Neural cell (in vitro differentiated cells): ENCODE measurements at regions not wholly inside any gene's neighbourhood (a gene's known extent, or its start where the extent isn't known, plus 50 kb on each side); places are given as distances from the start of the nearest gene placed in this dataset.

ENCODE experiments used
- EP300 ChIP-seq: fragments of 450-650 bp; conservative IDR thresholded peaks from 2 replicates; pipeline ENCODE4 v1.6.1; 2014; ENCODE audit warnings: antibody characterized with exemption, mild to moderate bottlenecking, moderate library complexity; ENCODE audit not compliant: poor library complexity, severe bottlenecking
- MXI1 ChIP-seq: fragments of 450-650 bp; conservative IDR thresholded peaks from 2 replicates; pipeline ENCODE4 v1.6.1; 2014; ENCODE audit warnings: antibody characterized with exemption, mild to moderate bottlenecking; ENCODE audit not compliant: poor library complexity, severe bottlenecking
- POLR2AphosphoS5 ChIP-seq: IDR thresholded peaks from 2 replicates; pipeline ENCODE4 v1.6.1; 2012
- SMC3 ChIP-seq: fragments of 450-650 bp; conservative IDR thresholded peaks from 2 replicates; pipeline ENCODE4 v1.6.1; 2014; ENCODE audit warnings: antibody characterized with exemption, mild to moderate bottlenecking, moderate library complexity; ENCODE audit not compliant: poor library complexity
- TF ChIP-seq, protein P1 (sequence below): fragments of 450-650 bp; IDR thresholded peaks from 2 replicates; pipeline ENCODE4 v1.5.1; 2014; ENCODE audit warnings: antibody characterized with exemption, mild to moderate bottlenecking, moderate library complexity; ENCODE audit not compliant: poor library complexity, severe bottlenecking
- TF ChIP-seq, protein P2 (sequence below): IDR thresholded peaks from 2 replicates; pipeline ENCODE4 v1.6.1; 2012; ENCODE audit warnings: borderline replicate concordance

DNA sequence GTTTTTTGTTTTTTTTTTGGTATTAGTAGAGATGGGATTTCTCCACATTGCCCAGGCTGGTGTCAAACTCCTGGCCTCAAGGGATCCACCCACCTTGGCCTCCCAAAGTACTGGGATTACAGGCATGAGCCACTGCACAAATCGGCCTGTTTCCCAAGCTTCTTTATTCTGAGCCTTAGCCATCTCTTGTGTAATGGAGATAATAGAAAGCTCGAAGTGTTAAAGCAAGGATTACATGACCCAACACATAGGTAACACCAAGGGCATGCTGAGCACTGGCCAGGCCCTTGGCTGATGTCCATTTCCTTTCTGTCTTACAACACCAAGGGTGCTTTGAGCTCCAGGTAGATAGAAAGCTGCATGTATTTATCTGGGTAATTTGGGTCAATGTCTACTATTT, 187.8 kb upstream of the MEX3C start:
- no peak for TF ChIP-seq EP300
- TF ChIP-seq, protein P1, sequence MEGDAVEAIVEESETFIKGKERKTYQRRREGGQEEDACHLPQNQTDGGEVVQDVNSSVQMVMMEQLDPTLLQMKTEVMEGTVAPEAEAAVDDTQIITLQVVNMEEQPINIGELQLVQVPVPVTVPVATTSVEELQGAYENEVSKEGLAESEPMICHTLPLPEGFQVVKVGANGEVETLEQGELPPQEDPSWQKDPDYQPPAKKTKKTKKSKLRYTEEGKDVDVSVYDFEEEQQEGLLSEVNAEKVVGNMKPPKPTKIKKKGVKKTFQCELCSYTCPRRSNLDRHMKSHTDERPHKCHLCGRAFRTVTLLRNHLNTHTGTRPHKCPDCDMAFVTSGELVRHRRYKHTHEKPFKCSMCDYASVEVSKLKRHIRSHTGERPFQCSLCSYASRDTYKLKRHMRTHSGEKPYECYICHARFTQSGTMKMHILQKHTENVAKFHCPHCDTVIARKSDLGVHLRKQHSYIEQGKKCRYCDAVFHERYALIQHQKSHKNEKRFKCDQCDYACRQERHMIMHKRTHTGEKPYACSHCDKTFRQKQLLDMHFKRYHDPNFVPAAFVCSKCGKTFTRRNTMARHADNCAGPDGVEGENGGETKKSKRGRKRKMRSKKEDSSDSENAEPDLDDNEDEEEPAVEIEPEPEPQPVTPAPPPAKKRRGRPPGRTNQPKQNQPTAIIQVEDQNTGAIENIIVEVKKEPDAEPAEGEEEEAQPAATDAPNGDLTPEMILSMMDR, result no peak
- no peak for TF ChIP-seq POLR2AphosphoS5
- no peak for TF ChIP-seq SMC3
- TF ChIP-seq, protein P2, sequence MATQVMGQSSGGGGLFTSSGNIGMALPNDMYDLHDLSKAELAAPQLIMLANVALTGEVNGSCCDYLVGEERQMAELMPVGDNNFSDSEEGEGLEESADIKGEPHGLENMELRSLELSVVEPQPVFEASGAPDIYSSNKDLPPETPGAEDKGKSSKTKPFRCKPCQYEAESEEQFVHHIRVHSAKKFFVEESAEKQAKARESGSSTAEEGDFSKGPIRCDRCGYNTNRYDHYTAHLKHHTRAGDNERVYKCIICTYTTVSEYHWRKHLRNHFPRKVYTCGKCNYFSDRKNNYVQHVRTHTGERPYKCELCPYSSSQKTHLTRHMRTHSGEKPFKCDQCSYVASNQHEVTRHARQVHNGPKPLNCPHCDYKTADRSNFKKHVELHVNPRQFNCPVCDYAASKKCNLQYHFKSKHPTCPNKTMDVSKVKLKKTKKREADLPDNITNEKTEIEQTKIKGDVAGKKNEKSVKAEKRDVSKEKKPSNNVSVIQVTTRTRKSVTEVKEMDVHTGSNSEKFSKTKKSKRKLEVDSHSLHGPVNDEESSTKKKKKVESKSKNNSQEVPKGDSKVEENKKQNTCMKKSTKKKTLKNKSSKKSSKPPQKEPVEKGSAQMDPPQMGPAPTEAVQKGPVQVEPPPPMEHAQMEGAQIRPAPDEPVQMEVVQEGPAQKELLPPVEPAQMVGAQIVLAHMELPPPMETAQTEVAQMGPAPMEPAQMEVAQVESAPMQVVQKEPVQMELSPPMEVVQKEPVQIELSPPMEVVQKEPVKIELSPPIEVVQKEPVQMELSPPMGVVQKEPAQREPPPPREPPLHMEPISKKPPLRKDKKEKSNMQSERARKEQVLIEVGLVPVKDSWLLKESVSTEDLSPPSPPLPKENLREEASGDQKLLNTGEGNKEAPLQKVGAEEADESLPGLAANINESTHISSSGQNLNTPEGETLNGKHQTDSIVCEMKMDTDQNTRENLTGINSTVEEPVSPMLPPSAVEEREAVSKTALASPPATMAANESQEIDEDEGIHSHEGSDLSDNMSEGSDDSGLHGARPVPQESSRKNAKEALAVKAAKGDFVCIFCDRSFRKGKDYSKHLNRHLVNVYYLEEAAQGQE, result no peak
- no peak for TF ChIP-seq MXI1
